Endothelial cell of umbilical vein (primary cell): ENCODE measurements at regions not wholly inside any gene's neighbourhood (a gene's known extent, or its start where the extent isn't known, plus 50 kb on each side); places are given as distances from the start of the nearest gene placed in this dataset.

Source experiments
- BruUV-seq: library from RNA; stranded (reverse); fragments of 400-500 nt; replicated peaks from 2 replicates; lab custom pipeline; 2021; lab: Mats Ljungman, UMichigan
- CTCF ChIA-PET: fragments of 300-600, 350-600 bp; sonication (Branson Sonifier 250); formaldehyde crosslinking; loops from one replicate; lab custom pipeline; 2021; ENCODE audit warnings: antibody characterized with exemption, inconsistent platforms; lab: Charles Lee
- POLR2A ChIA-PET: fragments of 300-600, 350-600 bp; sonication (Branson Sonifier 250); formaldehyde crosslinking; loops from one replicate; lab custom pipeline; 2021; ENCODE audit warnings: antibody characterized with exemption, inconsistent platforms; lab: Charles Lee
- DNase-seq: peaks from one replicate; pipeline ENCODE4 v3.0.0-alpha.2; 2011; ENCODE audit warnings: low read depth, low spot score
- FAIRE-seq: peaks from 2 replicates; lab custom pipeline; 2011; peaks lifted over from hg19 to GRCh38; lab: Jason Lieb, UNC
- H2AFZ ChIP-seq: 2 replicates; pipeline ENCODE4 v1.6.0; 2012; ENCODE audit warnings: low read depth, low read length, control low read depth, inconsistent platforms
- H3K27ac ChIP-seq: 2 replicates; pipeline ENCODE4 v1.5.1; 2011; ENCODE audit warnings: low read depth, mild to moderate bottlenecking, control low read depth, low read length, moderate library complexity; ENCODE audit not compliant: insufficient read depth
- H3K27me3 ChIP-seq, 2 experiments: 2 replicates each; pipeline versions ENCODE4 v1.6.0 to v1.6.1; 2011; ENCODE audit warnings: low read length in 2 of 2, mixed read lengths in 1 of 2; ENCODE audit not compliant: control insufficient read depth in 2 of 2, insufficient read depth in 2 of 2
- H3K36me3 ChIP-seq, 2 experiments: 2 replicates in 1 of 2; 3 replicates in 1 of 2; pipeline ENCODE4 v1.5.1; 2011; ENCODE audit warnings: low read length in 2 of 2, mild to moderate bottlenecking in 1 of 2, moderate library complexity in 1 of 2; ENCODE audit not compliant: control insufficient read depth in 2 of 2, insufficient read depth in 2 of 2; ENCODE audit errors: extremely low read depth in 1 of 2
- H3K4me1 ChIP-seq: 3 replicates; pipeline ENCODE4 v1.5.1; 2011; ENCODE audit warnings: mild to moderate bottlenecking, low read length; ENCODE audit not compliant: control insufficient read depth, insufficient read depth; ENCODE audit errors: extremely low read depth
- H3K4me2 ChIP-seq: 2 replicates; pipeline ENCODE4 v1.6.1; 2011; ENCODE audit warnings: low read length, control low read depth, mixed read lengths; ENCODE audit not compliant: insufficient read depth
- H3K4me3 ChIP-seq, 3 experiments: fragments of 200-600 bp in 1 of 3; sonication (generic), shearing (Covaris generic) in 1 of 3; replicated peaks in 1 of 3; 2 replicates each; pipeline ENCODE4 v1.5.1; 2011 to 2016; ENCODE audit warnings: control low read depth in 3 of 3, low read length in 3 of 3, mild to moderate bottlenecking in 2 of 3, inconsistent platforms in 1 of 3, low read depth in 1 of 3, moderate library complexity in 1 of 3; ENCODE audit not compliant: insufficient read depth in 1 of 3
- H3K79me2 ChIP-seq: 2 replicates; pipeline ENCODE4 v1.6.0; 2012; ENCODE audit warnings: low read length, inconsistent platforms; ENCODE audit not compliant: control insufficient read depth, insufficient read depth
- H3K9ac ChIP-seq: replicated peaks from 2 replicates; pipeline ENCODE3; 2011; ENCODE audit warnings: low read length, control low read depth; ENCODE audit not compliant: insufficient read depth; ENCODE audit errors: extremely low read depth
- H3K9me1 ChIP-seq: replicated peaks from 3 replicates; pipeline ENCODE4 v1.6.0; 2011; ENCODE audit warnings: mild to moderate bottlenecking, low read length; ENCODE audit not compliant: control insufficient read depth, insufficient read depth; ENCODE audit errors: extremely low read depth
- H3K9me3 ChIP-seq: replicated peaks from 2 replicates; pipeline ENCODE4 v1.5.1; 2012; ENCODE audit warnings: low read length, inconsistent platforms; ENCODE audit not compliant: control insufficient read depth, insufficient read depth
- H4K20me1 ChIP-seq: replicated peaks from 2 replicates; pipeline ENCODE3; 2011; ENCODE audit warnings: mild to moderate bottlenecking, low read length; ENCODE audit not compliant: control insufficient read depth, insufficient read depth; ENCODE audit errors: extremely low read depth
- CTCF ChIP-seq, 2 donors: IDR thresholded peaks; 1 replicate in 1 of 2; 2 replicates in 1 of 2; pipeline ENCODE4 v1.5.1; 2011; ENCODE audit warnings: low read length in 2 of 2, mild to moderate bottlenecking in 2 of 2, moderate library complexity in 2 of 2, control low read depth in 1 of 2, inconsistent platforms in 1 of 2, low read depth in 1 of 2; ENCODE audit not compliant: insufficient read depth in 1 of 2; ENCODE audit errors: extremely low read depth in 1 of 2
- EZH2 ChIP-seq: IDR thresholded peaks from 2 replicates; pipeline ENCODE4 v1.6.1; 2012; ENCODE audit warnings: borderline replicate concordance, low read depth, mild to moderate bottlenecking, moderate library complexity, low read length, inconsistent platforms; ENCODE audit not compliant: severe bottlenecking
- FOS ChIP-seq: IDR thresholded peaks from 2 replicates; pipeline ENCODE4 v1.6.1; 2011; ENCODE audit warnings: mild to moderate bottlenecking, low read length, moderate library complexity, borderline replicate concordance; ENCODE audit not compliant: insufficient read depth
- GATA2 ChIP-seq: IDR thresholded peaks from 2 replicates; pipeline ENCODE4 v1.7.0; 2011; ENCODE audit warnings: low read depth, mild to moderate bottlenecking, moderate library complexity, mixed read lengths, low read length; ENCODE audit not compliant: insufficient read length, insufficient read depth
- JUN ChIP-seq: IDR thresholded peaks from 2 replicates; pipeline ENCODE4 v1.6.1; 2011; ENCODE audit warnings: borderline replicate concordance, low read depth; ENCODE audit not compliant: insufficient read length, insufficient read depth
- MAX ChIP-seq: IDR thresholded peaks from 2 replicates; pipeline ENCODE4 v1.6.1; 2011; ENCODE audit not compliant: insufficient read depth, insufficient read length
- MYC ChIP-seq: IDR thresholded peaks from one replicate; pipeline ENCODE4 v1.6.1; 2011; ENCODE audit warnings: mild to moderate bottlenecking, low read depth, low read length
- POLR2A ChIP-seq: IDR thresholded peaks from 2 replicates; pipeline ENCODE4 v1.6.1; 2012; ENCODE audit warnings: low read depth, mild to moderate bottlenecking, control low read depth, low read length
- POLR2AphosphoS5 ChIP-seq: IDR thresholded peaks from 2 replicates; pipeline ENCODE4 v1.6.1; 2012; ENCODE audit warnings: low read depth, mild to moderate bottlenecking, control low read depth, low read length, moderate library complexity; ENCODE audit not compliant: insufficient read depth
- dilution Hi-C: fragments of 300-500 bp; cut with MboI; formaldehyde crosslinking; loops from one replicate; pipeline ENCODE4 v1.15.0; 2019; ENCODE audit warnings: low sequenced_read_pairs; ENCODE audit not compliant: extremely low pct_ligation_motif_present
- intact Hi-C: fragments of 100-400 bp; cut with micrococcal nuclease; formaldehyde crosslinking; loops from one replicate; pipeline ENCODE4 v1.10.0; 2022

- Histone ChIP-seq H3K9me3 (no peaks in the 10 kb centered on the region), H3K27me3 (no peaks in the 10 kb centered on the region), H2AFZ (no peak overlapping the region), H3K79me2 (no peaks in the 10 kb centered on the region), H3K27ac (no peak overlapping the region), H4K20me1 (no peaks in the 10 kb centered on the region), H3K4me2 (no peak overlapping the region), H3K4me1 (no peaks in the 10 kb centered on the region), H3K9me1 (no peaks in the 10 kb centered on the region), H3K36me3 (no peaks in the 10 kb centered on the region), H3K4me3 (no peak overlapping the region), H3K9ac (no peak overlapping the region)
- TF ChIP-seq EZH2, result no peak
- no peak for TF ChIP-seq POLR2AphosphoS5
- no peak for TF ChIP-seq JUN
- no peak for TF ChIP-seq FOS
- TF ChIP-seq MAX, result no peak
- TF ChIP-seq MYC, result no peak
- no peak for TF ChIP-seq POLR2A
- TF ChIP-seq GATA2, result no peak
- TF ChIP-seq CTCF (IDR thresholded peaks at IDR 0.05; ENCODE audit: extremely low read depth in 1 of 2, insufficient read depth in 1 of 2, low read depth in 1 of 2, low read length in 2 of 2), result no peak
- dilution Hi-C loops, result no loop called here
- DNase-seq (no peak), FAIRE-seq (no peak)
- ChIA-PET CTCF (no interaction called here), POLR2A (no interaction called here)
- BruUV-seq, result no TSS peak
- intact Hi-C loops, result no loop called here
Measured at GRCh38 chr7:86448856-86449255, 194.9 kb upstream of the GRM3 start.
